GM21515 (cell line): ENCODE measurements at regions not wholly inside any gene's neighbourhood (a gene's known extent, or its start where the extent isn't known, plus 50 kb on each side); places are given as distances from the start of the nearest gene placed in this dataset.

Source experiments
- ATAC-seq: cut with Tn5 transposase; IDR thresholded peaks from one replicate; pipeline ENCODE4 v1.9.1; 2021; ENCODE audit not compliant: unreplicated experiment

- ATAC-seq: no peak
Observed at GRCh38 chr13:21757763-21758162, 86.9 kb downstream of the FGF9 start.

GRCh38 chr13:21758441-21758840 lies 87.6 kb downstream of the FGF9 start:
- no peak for ATAC-seq

GRCh38 chr13:21759463-21759862 lies 88.6 kb downstream of the FGF9 start:
- no peak for ATAC-seq

GRCh38 chr13:21759911-21760310 lies 89.0 kb downstream of the FGF9 start:
- ATAC-seq: no peak

- ATAC-seq: no peak
Observed at GRCh38 chr13:21761770-21762169, 90.9 kb downstream of the FGF9 start.

- no peak for ATAC-seq
Observed at GRCh38 chr13:21762512-21762911, 91.6 kb downstream of the FGF9 start.

- no peak for ATAC-seq
Observed at GRCh38 chr13:21767032-21767431, 96.2 kb downstream of the FGF9 start.

GRCh38 chr13:21771075-21771474 lies 100.2 kb downstream of the FGF9 start:
- no peak for ATAC-seq

- no peak for ATAC-seq
Observed at GRCh38 chr13:21777166-21777565, 106.3 kb downstream of the FGF9 start.

GRCh38 chr13:21777813-21778212 lies 106.9 kb downstream of the FGF9 start:
- no peak for ATAC-seq

GRCh38 chr13:21782736-21783135 lies 111.9 kb downstream of the FGF9 start:
- ATAC-seq: no peak

- no peak for ATAC-seq
Observed at GRCh38 chr13:21785990-21786389, 115.1 kb downstream of the FGF9 start.

GRCh38 chr13:21796066-21796465 lies 125.2 kb downstream of the FGF9 start:
- ATAC-seq: no peak

GRCh38 chr13:21796775-21797514 lies 126.1 kb downstream of the FGF9 start:
- ATAC-seq: no peak

GRCh38 chr13:21797736-21798135 lies 126.9 kb downstream of the FGF9 start:
- ATAC-seq: no peak

GRCh38 chr13:21798181-21798580 lies 127.3 kb downstream of the FGF9 start:
- no peak for ATAC-seq

GRCh38 chr13:21799671-21800070 lies 128.8 kb downstream of the FGF9 start:
- ATAC-seq: no peak

- ATAC-seq: no peak
Observed at GRCh38 chr13:21800837-21801616, 130.2 kb downstream of the FGF9 start.

- no peak for ATAC-seq
Observed at GRCh38 chr13:21805733-21806132, 134.9 kb downstream of the FGF9 start.

GRCh38 chr13:21812192-21812626 lies 141.3 kb downstream of the FGF9 start:
- no peak for ATAC-seq

- no peak for ATAC-seq
Observed at GRCh38 chr13:21813110-21813509, 142.2 kb downstream of the FGF9 start.

GRCh38 chr13:21813844-21814243 lies 143.0 kb downstream of the FGF9 start:
- no peak for ATAC-seq
